ENCODE measurements at regions not wholly inside any gene's neighbourhood (a gene's known extent, or its start where the extent isn't known, plus 50 kb on each side); places are given as distances from the start of the nearest gene placed in this dataset.

DNA sequence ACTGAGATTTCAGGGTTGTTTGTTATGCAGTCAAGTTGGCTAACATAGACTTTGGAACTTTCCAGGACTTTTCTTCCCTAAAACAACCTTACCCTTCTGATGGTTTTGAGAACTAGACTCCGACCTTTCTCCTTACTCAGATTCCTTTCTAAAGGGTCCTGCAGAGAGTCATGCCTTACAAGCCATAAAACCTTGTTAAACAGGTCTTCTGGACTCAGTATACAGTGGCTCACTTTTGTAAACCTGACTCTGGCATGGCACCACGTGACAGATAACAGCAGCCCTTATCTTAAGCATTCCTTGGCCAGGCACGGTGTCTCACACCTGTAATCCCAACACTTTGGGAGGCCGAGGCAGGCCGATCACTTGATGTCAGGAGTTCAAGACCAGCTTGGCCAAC lies 253.2 kb upstream of the RAB6C start:
- no peak for DNase-seq (ENCODE audit: low spot score)

GRCh38 chr2:129727286-129727685 lies 252.2 kb upstream of the RAB6C start:
- no peak for DNase-seq (ENCODE audit: low spot score)

- no peak for DNase-seq (ENCODE audit: low spot score)
Measured at GRCh38 chr2:129728035-129728972, 251.2 kb upstream of the RAB6C start.

- no peak for DNase-seq (ENCODE audit: low spot score)
Measured at GRCh38 chr2:129729011-129729410, 250.5 kb upstream of the RAB6C start.

DNA sequence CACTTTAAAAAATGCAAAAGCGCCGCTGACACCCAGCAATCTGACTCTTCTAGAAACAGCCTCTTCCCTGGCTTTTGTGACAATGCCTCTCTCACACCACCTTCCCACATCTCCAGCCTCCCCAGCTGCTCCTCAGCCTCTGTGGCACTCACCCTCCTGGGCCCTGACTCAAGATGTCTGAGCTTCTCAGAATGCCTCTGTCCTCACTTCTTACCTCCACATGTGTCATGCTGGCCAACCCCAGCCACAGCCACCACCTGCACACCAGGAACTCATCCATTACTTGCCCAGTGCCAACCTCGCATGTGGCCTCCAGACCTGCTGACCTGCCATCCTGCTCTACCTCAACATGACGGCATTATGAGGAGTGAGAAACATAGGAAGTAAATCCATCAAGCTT lies 249.8 kb upstream of the RAB6C start:
- no peak for DNase-seq (ENCODE audit: low spot score)

GRCh38 chr2:129730979-129731378 lies 248.5 kb upstream of the RAB6C start:
- no peak for DNase-seq (ENCODE audit: low spot score)

- DNase-seq (ENCODE audit: low spot score), result no peak
Measured at GRCh38 chr2:129731907-129732629, 247.4 kb upstream of the RAB6C start.

- DNase-seq (ENCODE audit: low spot score), result no peak
Measured at GRCh38 chr2:129732630-129733026, 246.8 kb upstream of the RAB6C start.

GRCh38 chr2:129733041-129733440 lies 246.4 kb upstream of the RAB6C start:
- DNase-seq (ENCODE audit: low spot score), result no peak

GRCh38 chr2:129733579-129733978 lies 245.9 kb upstream of the RAB6C start:
- no peak for DNase-seq (ENCODE audit: low spot score)

- DNase-seq (ENCODE audit: low spot score), result no peak
Measured at GRCh38 chr2:129734343-129735034, 245.0 kb upstream of the RAB6C start.

- no peak for DNase-seq (ENCODE audit: low spot score)
Measured at GRCh38 chr2:129735576-129735975, 243.9 kb upstream of the RAB6C start.

- no peak for DNase-seq (ENCODE audit: low spot score)
Measured at GRCh38 chr2:129737660-129738527, 241.6 kb upstream of the RAB6C start.

- no peak for DNase-seq (ENCODE audit: low spot score)
Measured at GRCh38 chr2:129738799-129739198, 240.7 kb upstream of the RAB6C start.

DNA sequence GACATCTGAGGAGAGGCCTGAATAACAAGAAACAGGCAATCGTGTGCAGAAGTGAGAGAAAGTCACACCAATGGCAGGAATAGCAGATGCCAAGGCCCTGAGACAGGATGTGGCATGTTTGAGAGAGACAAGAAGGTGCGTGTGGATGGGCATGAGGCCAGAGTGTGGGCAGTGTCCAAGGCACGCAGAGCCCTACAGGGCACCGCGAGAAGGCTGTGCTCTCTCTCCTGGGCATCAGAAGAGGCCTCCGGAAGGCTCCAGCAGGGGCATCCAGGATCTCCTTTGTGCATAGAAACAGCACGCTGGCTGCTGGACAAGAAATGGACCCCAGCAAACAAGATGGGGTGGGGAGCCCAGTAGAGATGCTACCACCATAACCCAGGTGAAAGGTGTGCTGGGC lies 239.0 kb upstream of the RAB6C start:
- no peak for DNase-seq (ENCODE audit: low spot score)

DNA sequence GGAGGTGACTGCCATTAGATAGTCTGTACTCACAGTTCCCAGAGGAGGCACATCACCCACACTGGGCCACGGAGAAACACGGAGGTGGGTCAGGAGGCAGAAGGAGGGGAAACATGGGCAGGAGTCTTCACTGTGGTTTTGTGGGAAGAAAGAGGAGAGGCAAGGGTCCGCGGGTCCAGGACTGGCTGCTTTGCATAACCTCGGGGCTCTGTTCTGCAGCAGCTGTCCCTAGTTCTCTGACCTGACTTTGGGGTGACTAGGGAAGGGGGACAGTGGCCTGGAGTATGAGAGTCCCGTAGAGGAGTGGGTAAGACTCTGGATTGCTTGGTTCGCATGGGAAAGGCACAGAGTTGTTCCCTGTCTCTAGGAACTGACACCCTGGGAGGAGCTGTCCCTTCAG lies 238.3 kb upstream of the RAB6C start:
- DNase-seq (ENCODE audit: low spot score), result no peak

- no peak for DNase-seq (ENCODE audit: low spot score)
Measured at GRCh38 chr2:129741623-129742022, 237.8 kb upstream of the RAB6C start.

GRCh38 chr2:129742415-129743180 lies 236.9 kb upstream of the RAB6C start:
- no peak for DNase-seq (ENCODE audit: low spot score)

DNA sequence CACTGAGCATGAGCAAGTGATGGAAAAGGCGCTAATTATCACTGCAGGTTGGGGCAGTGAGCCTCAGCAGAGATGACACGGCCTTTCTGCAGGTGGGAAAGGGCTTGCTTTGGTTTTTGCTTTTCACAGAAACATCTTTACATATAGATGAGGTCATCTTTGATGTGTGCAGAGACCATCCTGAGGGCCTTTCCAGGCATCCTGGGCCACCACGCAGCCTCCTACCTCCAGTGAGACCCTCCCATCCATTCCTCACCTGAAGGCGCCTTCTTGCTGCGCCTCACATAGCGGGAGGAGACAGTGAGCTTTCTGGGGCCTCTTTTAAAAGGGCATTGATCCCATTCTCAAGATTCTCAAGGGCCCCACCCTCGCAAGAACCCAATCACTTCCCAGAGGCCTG lies 235.3 kb upstream of the RAB6C start:
- no peak for DNase-seq (ENCODE audit: low spot score)

GRCh38 chr2:129744649-129745048 lies 234.8 kb upstream of the RAB6C start:
- no peak for DNase-seq (ENCODE audit: low spot score)
